ENCODE measurements at regions not wholly inside any gene's neighbourhood (a gene's known extent, or its start where the extent isn't known, plus 50 kb on each side); places are given as distances from the start of the nearest gene placed in this dataset.
A peak's percentile ranks its signal among the peaks of the same experiment; 100 is the strongest.

GRCh38 chr13:44157606-44158005, 216.0 kb upstream of the SERP2 start:
- no peak for DNase-seq

- no peak for DNase-seq
Measured at GRCh38 chr13:44158098-44158521, 215.5 kb upstream of the SERP2 start.

- no peak for DNase-seq
Measured at GRCh38 chr13:44158881-44159632, 214.6 kb upstream of the SERP2 start.

GRCh38 chr13:44159633-44160279, 213.9 kb upstream of the SERP2 start:
- no peak for DNase-seq

GRCh38 chr13:44160591-44161191, 212.9 kb upstream of the SERP2 start:
- peak; percentile 77 for DNase-seq

- no peak for DNase-seq
Measured at GRCh38 chr13:44163108-44163507, 210.5 kb upstream of the SERP2 start.

- no peak for DNase-seq
Measured at GRCh38 chr13:44165221-44165888, 208.3 kb upstream of the SERP2 start.

GRCh38 chr13:44165889-44166496, 207.6 kb upstream of the SERP2 start:
- no peak for DNase-seq

- no peak for DNase-seq
Measured at GRCh38 chr13:44169018-44169911, 204.4 kb upstream of the SERP2 start.

- no peak for DNase-seq
Measured at GRCh38 chr13:44170731-44171130, 202.9 kb upstream of the SERP2 start.

- DNase-seq: no peak
Measured at GRCh38 chr13:44171156-44171555, 202.5 kb upstream of the SERP2 start.

- DNase-seq: no peak
Measured at GRCh38 chr13:44171861-44172260, 201.8 kb upstream of the SERP2 start.

- DNase-seq: no peak
Measured at GRCh38 chr13:44172281-44172810, 201.3 kb upstream of the SERP2 start.

- peak; percentile 13 for DNase-seq
Measured at GRCh38 chr13:44174769-44175425, 198.7 kb upstream of the SERP2 start.

- DNase-seq: no peak
Measured at GRCh38 chr13:44176173-44176572, 197.5 kb upstream of the SERP2 start.

- no peak for DNase-seq
Measured at GRCh38 chr13:44180876-44181536, 192.6 kb upstream of the SERP2 start.

GRCh38 chr13:44181931-44182330, 191.7 kb upstream of the SERP2 start:
- DNase-seq: no peak

GRCh38 chr13:44184740-44185139, 188.9 kb upstream of the SERP2 start:
- no peak for DNase-seq

GRCh38 chr13:44188257-44188656, 185.4 kb upstream of the SERP2 start:
- DNase-seq: no peak

GRCh38 chr13:44189085-44189484, 184.5 kb upstream of the SERP2 start:
- DNase-seq: no peak

GRCh38 chr13:44191103-44191502, 182.5 kb upstream of the SERP2 start:
- no peak for DNase-seq
